ENCODE measurements at regions not wholly inside any gene's neighbourhood (a gene's known extent, or its start where the extent isn't known, plus 50 kb on each side); places are given as distances from the start of the nearest gene placed in this dataset. TPM values are rescaled to one million over a fixed set of nuclear protein-coding genes. Genes with fewer than 3 reads are reported as not detected.

DNA sequence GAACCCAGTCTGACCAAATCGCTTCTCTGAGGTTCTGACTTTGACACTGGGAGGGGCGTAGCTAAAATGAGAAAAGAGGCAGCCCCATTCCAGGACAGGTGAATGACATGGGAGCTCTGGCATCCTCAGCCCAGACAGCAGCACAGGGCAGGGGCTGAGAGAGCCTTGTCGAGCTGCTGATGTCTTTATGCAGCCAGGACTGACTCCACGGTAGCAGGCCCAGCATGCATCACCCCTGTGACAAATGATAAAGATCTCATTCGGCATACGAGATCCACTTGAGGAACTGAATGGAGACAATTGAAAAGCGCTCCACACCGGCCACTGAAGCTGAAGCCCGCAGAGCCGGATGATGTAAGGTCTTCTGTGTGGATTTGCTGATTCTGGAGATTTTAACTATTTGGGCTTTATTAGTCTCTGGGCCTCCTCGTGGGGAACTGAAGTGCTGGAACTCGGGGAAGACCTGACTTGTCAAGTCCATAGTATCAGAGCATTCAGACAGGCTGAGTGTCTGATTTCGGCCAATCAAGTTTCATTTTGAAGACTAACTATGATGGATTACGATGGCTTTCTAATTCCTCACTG, 56.9 kb upstream of the MAP1LC3B2 start:
- no peak for DNase-seq
- no peak overlapping the region for H3K27ac Mint-ChIP-seq
- H3K9me3 Mint-ChIP-seq, result peaks cover 0 to 4% (median 0%) of the 10 kb centered on the region in 8 donors
- Histone ChIP-seq H3K27me3 (ENCODE audit: insufficient read depth, low read length) (no peaks in the 10 kb centered on the region), H3K9me3 (ENCODE audit: control insufficient read depth in 1 of 2, low read length in 2 of 2) (no peaks in the 10 kb centered on the region), H3K27ac (ENCODE audit: low read depth, low read length) (no peak overlapping the region), H3K4me1 (ENCODE audit: insufficient read depth, low read length) (no peaks in the 10 kb centered on the region), H3K36me3 (ENCODE audit: insufficient read depth, low read length) (no peaks in the 10 kb centered on the region), H3K4me3 (ENCODE audit: low read length in 2 of 2) (no peak overlapping the region)
- H3K4me3 Mint-ChIP-seq, result no peak overlapping the region
- H3K36me3 Mint-ChIP-seq, result no peaks in the 10 kb centered on the region
- no peaks in the 10 kb centered on the region for H3K4me1 Mint-ChIP-seq
- intact Hi-C loops (cut with micrococcal nuclease), result no loop called here
- ChIA-PET CTCF (ENCODE audit: partially characterized antibody) (no interaction called here), POLR2A (ENCODE audit: partially characterized antibody) (no interaction called here)
- peaks cover 0 to 15% of the 10 kb centered on the region in 2 donors for H3K27me3 Mint-ChIP-seq

DNA sequence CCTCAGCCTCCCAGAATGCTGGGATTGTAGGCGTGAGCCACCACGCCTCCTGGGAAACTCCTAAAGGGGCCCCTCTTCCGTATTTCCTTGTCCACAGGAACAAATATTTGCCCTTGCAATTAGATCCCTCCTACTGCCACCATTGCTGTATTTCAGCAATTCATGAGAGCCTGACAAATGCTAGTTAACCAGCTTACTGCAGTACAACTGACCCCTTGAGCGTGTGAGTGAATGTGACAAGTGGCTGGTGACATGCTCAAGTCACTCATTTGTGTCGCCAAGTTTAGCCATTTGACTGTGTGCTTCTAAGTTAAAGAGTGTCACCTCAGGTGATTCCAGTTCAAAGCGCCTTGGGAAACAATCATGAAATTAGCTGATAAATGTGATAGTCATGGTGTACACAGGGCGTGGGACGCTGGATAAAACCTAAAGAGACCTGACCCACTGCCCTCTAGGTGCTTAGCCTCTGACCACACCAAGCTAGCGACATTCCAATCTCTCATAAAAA, 56.1 kb upstream of the MAP1LC3B2 start:
- H3K9me3 Mint-ChIP-seq, result peaks cover 0 to 2% (median 0%) of the 10 kb centered on the region in 8 donors
- H3K4me1 ChIP-seq (ENCODE audit: insufficient read depth, low read length), result peaks cover 3% of the 10 kb centered on the region
- H3K4me3 ChIP-seq (ENCODE audit: low read length in 2 of 2), result no peak overlapping the region
- no peaks in the 10 kb centered on the region for H3K36me3 Mint-ChIP-seq
- intact Hi-C loops (cut with micrococcal nuclease), result no loop called here
- H3K9me3 ChIP-seq (ENCODE audit: control insufficient read depth in 1 of 2, low read length in 2 of 2), result no peaks in the 10 kb centered on the region
- peaks cover 0 to 16% of the 10 kb centered on the region in 2 donors for H3K27me3 Mint-ChIP-seq
- H3K27me3 ChIP-seq (ENCODE audit: insufficient read depth, low read length), result no peaks in the 10 kb centered on the region
- ChIA-PET POLR2A (ENCODE audit: partially characterized antibody) (no interaction called here), CTCF (ENCODE audit: partially characterized antibody) (no interaction called here)
- no peaks in the 10 kb centered on the region for H3K36me3 ChIP-seq (ENCODE audit: insufficient read depth, low read length)
- H3K4me3 Mint-ChIP-seq, result no peak overlapping the region
- no peak overlapping the region for H3K27ac ChIP-seq (ENCODE audit: low read depth, low read length)
- H3K27ac Mint-ChIP-seq, result no peak overlapping the region
- DNase-seq, result no peak
- peaks cover 3 to 4% (median 4%) of the 10 kb centered on the region in 4 donors for H3K4me1 Mint-ChIP-seq

DNA sequence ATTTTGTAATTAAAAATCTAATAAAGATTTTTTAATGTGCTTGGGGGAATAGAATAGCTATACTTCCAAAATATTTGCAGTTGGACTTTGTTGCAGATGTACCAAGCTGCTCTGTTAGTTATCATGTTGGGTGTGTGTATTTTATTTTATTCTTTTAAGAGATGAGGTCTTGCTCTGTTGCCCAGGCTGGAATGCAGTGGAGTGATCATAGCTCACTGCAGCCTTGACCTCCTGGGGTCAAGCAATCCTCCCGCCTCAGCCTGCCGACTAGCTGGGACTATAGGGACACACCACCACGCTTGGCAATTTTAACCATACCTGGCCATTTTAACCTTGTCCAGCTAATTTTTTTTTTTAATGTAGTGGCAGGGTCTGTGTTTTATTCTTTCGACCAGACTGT, 54.7 kb upstream of the MAP1LC3B2 start:
- Mint-ChIP-seq H3K27ac (no peak overlapping the region), H3K27me3 (peaks cover 0 to 15% of the 10 kb centered on the region in 2 donors), H3K4me1 (peaks cover 3 to 13% (median 6%) of the 10 kb centered on the region in 4 donors), H3K36me3 (no peaks in the 10 kb centered on the region), H3K4me3 (no peak overlapping the region), H3K9me3 (peaks cover 0 to 2% (median 0%) of the 10 kb centered on the region in 8 donors)
- no peak for DNase-seq
- ChIA-PET POLR2A (ENCODE audit: partially characterized antibody) (no interaction called here), CTCF (ENCODE audit: partially characterized antibody) (interaction anchor here (0.5 kb wide), 1 partner anchor 15 kb away, joined by 4 read pairs; no protein-coding TSS in a partner anchor)
- H3K4me1 ChIP-seq (ENCODE audit: insufficient read depth, low read length), result peaks cover 4% of the 10 kb centered on the region
- H3K9me3 ChIP-seq (ENCODE audit: control insufficient read depth in 1 of 2, low read length in 2 of 2), result no peaks in the 10 kb centered on the region
- H3K36me3 ChIP-seq (ENCODE audit: insufficient read depth, low read length), result no peaks in the 10 kb centered on the region
- H3K27me3 ChIP-seq (ENCODE audit: insufficient read depth, low read length), result no peaks in the 10 kb centered on the region
- intact Hi-C loops (cut with micrococcal nuclease), result no loop called here
- no peak overlapping the region for H3K27ac ChIP-seq (ENCODE audit: low read depth, low read length)
- no peak overlapping the region for H3K4me3 ChIP-seq (ENCODE audit: low read length in 2 of 2)

DNA sequence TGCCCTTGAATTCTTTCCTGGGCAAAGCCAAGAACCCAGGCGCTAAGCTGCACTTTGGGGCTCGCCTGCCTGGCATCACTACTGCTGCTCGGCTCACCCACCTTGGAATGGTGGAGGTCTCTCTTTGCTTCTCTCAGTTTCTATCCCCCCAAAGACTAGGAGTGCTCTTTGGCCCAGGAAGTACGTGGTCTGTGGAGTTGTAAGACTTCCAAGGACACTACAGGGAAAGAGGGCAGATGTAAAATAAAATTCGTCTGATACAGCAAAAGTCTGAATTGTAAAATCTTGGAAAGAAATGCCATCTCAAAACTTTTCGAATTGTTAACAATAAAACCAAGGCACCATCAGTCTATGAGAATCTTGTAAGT, 52.5 kb upstream of the MAP1LC3B2 start:
- intact Hi-C loops (cut with micrococcal nuclease), result no loop called here

DNA sequence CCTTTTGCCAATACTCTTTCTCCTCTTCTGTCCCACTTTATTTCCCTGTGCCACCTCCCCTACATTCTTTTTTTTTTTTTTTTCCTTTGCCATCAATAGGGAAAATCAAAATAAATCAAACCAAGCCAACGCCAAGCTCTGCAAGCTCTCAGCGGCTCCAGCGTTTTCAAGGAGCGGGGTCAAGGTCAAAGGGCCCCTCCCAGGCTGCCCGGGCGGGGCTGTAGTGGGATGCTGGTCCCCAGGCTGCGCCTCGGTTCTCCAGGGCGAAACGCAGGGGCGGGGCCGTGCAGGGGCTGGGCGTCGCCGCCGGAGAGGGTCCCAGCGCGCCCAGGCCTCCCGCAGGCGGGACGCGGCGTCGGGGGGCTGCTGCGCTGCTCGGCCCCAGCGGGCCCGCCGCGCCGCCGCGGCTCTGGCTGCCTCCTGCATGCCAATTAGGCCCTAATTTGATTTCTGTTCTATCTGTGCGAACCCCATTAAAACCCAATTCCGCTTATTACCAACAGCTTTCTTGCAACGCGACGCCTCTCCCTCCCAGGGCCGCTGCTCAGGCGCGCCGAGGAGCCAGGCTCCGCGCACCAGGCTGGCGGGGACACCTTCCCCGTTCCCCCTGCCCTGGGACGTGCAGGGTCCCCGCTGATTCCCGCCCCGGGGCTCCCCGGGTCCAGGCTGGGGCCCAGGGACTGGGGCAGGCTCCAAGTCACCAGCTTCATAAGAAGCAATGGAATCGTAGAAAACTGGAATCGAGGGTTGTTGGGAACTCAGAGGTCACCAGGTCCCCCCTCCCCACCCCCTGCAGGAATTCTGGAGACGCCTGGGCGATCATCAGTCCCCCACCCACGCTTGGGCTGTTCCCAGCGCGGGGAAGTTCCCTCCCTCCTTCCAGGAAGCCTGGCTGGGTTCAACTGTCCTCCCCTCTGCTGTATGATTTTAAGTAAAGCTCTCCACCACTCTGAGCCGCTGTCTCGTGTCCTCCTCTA, 50.7 kb upstream of the MAP1LC3B2 start:
- intact Hi-C loops (cut with micrococcal nuclease), result no loop called here
- no peaks in the 10 kb centered on the region for H3K27me3 ChIP-seq (ENCODE audit: insufficient read depth, low read length)
- no peak overlapping the region for H3K4me3 ChIP-seq (ENCODE audit: low read length in 2 of 2)
- no peaks in the 10 kb centered on the region for H3K36me3 Mint-ChIP-seq
- DNase-seq, result peak in 3 of 5 donors; percentile 1 to 11 (median 6)
- no peaks in the 10 kb centered on the region for H3K9me3 ChIP-seq (ENCODE audit: control insufficient read depth in 1 of 2, low read length in 2 of 2)
- H3K36me3 ChIP-seq (ENCODE audit: insufficient read depth, low read length), result no peaks in the 10 kb centered on the region
- peaks cover 0 to 12% of the 10 kb centered on the region in 2 donors for H3K27me3 Mint-ChIP-seq
- H3K9me3 Mint-ChIP-seq, result no peaks in the 10 kb centered on the region
- H3K27ac Mint-ChIP-seq, result no peak overlapping the region
- CTCF ChIA-PET (ENCODE audit: partially characterized antibody), result no interaction called here
- H3K27ac ChIP-seq (ENCODE audit: low read depth, low read length), result no peak overlapping the region
- peaks cover 4% of the 10 kb centered on the region for H3K4me1 ChIP-seq (ENCODE audit: insufficient read depth, low read length)
- POLR2A ChIA-PET (ENCODE audit: partially characterized antibody), result interaction anchor here (0.8 to 2.4 kb wide), 2 partner anchors 30 to 51 kb away, joined by 4 to 11 read pairs; partner anchors contain the start of gene MAP1LC3B2
- peak overlapping the region; percentile 21 to 75 (median 60) for H3K4me3 Mint-ChIP-seq
- peaks cover 3 to 13% (median 6%) of the 10 kb centered on the region in 4 donors for H3K4me1 Mint-ChIP-seq

More for the DNA sequence above, 52.5 kb upstream of the MAP1LC3B2 start:
- H3K27ac ChIP-seq (ENCODE audit: low read depth, low read length), result no peak overlapping the region
- POLR2A ChIA-PET (ENCODE audit: partially characterized antibody), result no interaction called here
- CTCF ChIA-PET (ENCODE audit: partially characterized antibody), result no interaction called here
- H3K4me1 Mint-ChIP-seq, result peaks cover 3 to 13% (median 6%) of the 10 kb centered on the region in 4 donors
- H3K27me3 ChIP-seq (ENCODE audit: insufficient read depth, low read length), result no peaks in the 10 kb centered on the region
- peak overlapping the region in 1 of 8 donors; percentile 8 for H3K4me3 Mint-ChIP-seq
- no peak overlapping the region for H3K4me3 ChIP-seq (ENCODE audit: low read length in 2 of 2)
- no peak for DNase-seq
- no peaks in the 10 kb centered on the region for H3K36me3 Mint-ChIP-seq
- H3K4me1 ChIP-seq (ENCODE audit: insufficient read depth, low read length), result peaks cover 4% of the 10 kb centered on the region
- H3K9me3 ChIP-seq (ENCODE audit: control insufficient read depth in 1 of 2, low read length in 2 of 2), result no peaks in the 10 kb centered on the region
- no peak overlapping the region for H3K27ac Mint-ChIP-seq
- H3K9me3 Mint-ChIP-seq, result peaks cover 0 to 2% (median 0%) of the 10 kb centered on the region in 8 donors
- H3K36me3 ChIP-seq (ENCODE audit: insufficient read depth, low read length), result no peaks in the 10 kb centered on the region
- peaks cover 0 to 15% of the 10 kb centered on the region in 2 donors for H3K27me3 Mint-ChIP-seq

Small RNA genes in the stretch of these regions (microRNA-seq; reads per million reads assigned to microRNA genes)
- gene MIR4472-2 (ENCODE audit: borderline microRNAs expressed, borderline number of aligned reads, borderline replicate concordance), result not detected
